ENCODE measurements at regions not wholly inside any gene's neighbourhood (a gene's known extent, or its start where the extent isn't known, plus 50 kb on each side); places are given as distances from the start of the nearest gene placed in this dataset.

- intact Hi-C loops (cut with DNase I), result no loop called here
Observed at GRCh38 chr14:53885136-53885640, 71.4 kb downstream of the BMP4 start.

GRCh38 chr14:53884601-53885000 lies 72.0 kb downstream of the BMP4 start:
- DNase-seq, result no peak
- peaks cover 5% of the 10 kb centered on the region for H3K4me1 ChIP-seq
- no peak for TF ChIP-seq CTCF (IDR thresholded peaks at IDR 0.05)

More at GRCh38 chr14:53885136-53885640, 71.4 kb downstream of the BMP4 start:
- no peaks in the 10 kb centered on the region for H3K27me3 ChIP-seq (ENCODE audit: low read depth)
- ATAC-seq (no peak), DNase-seq (no peak)
- H3K27ac ChIP-seq, result no peak overlapping the region
- H3K36me3 ChIP-seq, result no peaks in the 10 kb centered on the region
- H3K9me3 ChIP-seq, result no peaks in the 10 kb centered on the region
- TF ChIP-seq CTCF (IDR thresholded peaks at IDR 0.05), result no peak
- H3K4me3 ChIP-seq, result no peak overlapping the region
- peaks cover 4% of the 10 kb centered on the region for H3K4me1 ChIP-seq

DNA sequence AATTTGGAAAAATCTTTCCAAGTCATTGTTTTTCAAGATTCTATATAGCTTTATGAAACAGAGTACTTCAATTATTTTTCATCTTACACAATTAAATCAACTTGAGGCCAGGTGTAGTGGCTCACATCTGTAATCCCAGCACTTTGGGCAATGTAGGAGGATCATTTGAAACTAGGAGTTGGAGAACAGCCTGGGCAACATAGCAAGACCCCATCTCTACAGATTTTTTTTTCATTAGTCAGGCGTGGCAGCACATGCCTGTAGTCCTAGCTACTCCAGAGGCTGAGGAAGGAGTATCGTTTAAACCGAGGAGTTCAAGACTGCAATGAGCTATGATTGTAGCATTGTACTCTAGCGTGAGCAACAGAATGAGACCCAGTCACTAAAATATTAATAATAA lies 72.9 kb downstream of the BMP4 start:
- Histone ChIP-seq H3K4me1 (peaks cover 5% of the 10 kb centered on the region), H3K27ac (no peak overlapping the region), H3K27me3 (ENCODE audit: low read depth) (no peaks in the 10 kb centered on the region), H3K36me3 (no peaks in the 10 kb centered on the region), H3K4me3 (no peak overlapping the region), H3K9me3 (no peaks in the 10 kb centered on the region)
- DNase-seq, result no peak
- TF ChIP-seq CTCF (IDR thresholded peaks at IDR 0.05), result no peak
- no peak for ATAC-seq
- intact Hi-C loops (cut with DNase I), result no loop called here

More at GRCh38 chr14:53884601-53885000, 72.0 kb downstream of the BMP4 start:
- no peaks in the 10 kb centered on the region for H3K9me3 ChIP-seq
- no peaks in the 10 kb centered on the region for H3K27me3 ChIP-seq (ENCODE audit: low read depth)
- no peak overlapping the region for H3K27ac ChIP-seq
- no peak overlapping the region for H3K4me3 ChIP-seq
- intact Hi-C loops (cut with DNase I), result no loop called here
- no peak for ATAC-seq
- no peaks in the 10 kb centered on the region for H3K36me3 ChIP-seq

GRCh38 chr14:53882684-53883083 lies 73.9 kb downstream of the BMP4 start:
- H3K27ac ChIP-seq, result no peak overlapping the region
- H3K9me3 ChIP-seq, result no peaks in the 10 kb centered on the region
- H3K27me3 ChIP-seq (ENCODE audit: low read depth), result no peaks in the 10 kb centered on the region
- H3K4me3 ChIP-seq, result no peak overlapping the region
- no peak for DNase-seq
- ATAC-seq, result no peak
- no peak for TF ChIP-seq CTCF (IDR thresholded peaks at IDR 0.05)
- intact Hi-C loops (cut with DNase I), result no loop called here
- H3K36me3 ChIP-seq, result no peaks in the 10 kb centered on the region
- peaks cover 5% of the 10 kb centered on the region for H3K4me1 ChIP-seq

- intact Hi-C loops (cut with DNase I), result no loop called here
- no peaks in the 10 kb centered on the region for H3K9me3 ChIP-seq
- peaks cover 5% of the 10 kb centered on the region for H3K4me1 ChIP-seq
- TF ChIP-seq CTCF (IDR thresholded peaks at IDR 0.05), result no peak
- ATAC-seq (no peak), DNase-seq (no peak)
- no peaks in the 10 kb centered on the region for H3K27me3 ChIP-seq (ENCODE audit: low read depth)
- no peaks in the 10 kb centered on the region for H3K36me3 ChIP-seq
- no peak overlapping the region for H3K4me3 ChIP-seq
- H3K27ac ChIP-seq, result no peak overlapping the region
Observed at GRCh38 chr14:53881921-53882320, 74.7 kb downstream of the BMP4 start.
